ENCODE measurements at regions not wholly inside any gene's neighbourhood (a gene's known extent, or its start where the extent isn't known, plus 50 kb on each side); places are given as distances from the start of the nearest gene placed in this dataset.

DNA sequence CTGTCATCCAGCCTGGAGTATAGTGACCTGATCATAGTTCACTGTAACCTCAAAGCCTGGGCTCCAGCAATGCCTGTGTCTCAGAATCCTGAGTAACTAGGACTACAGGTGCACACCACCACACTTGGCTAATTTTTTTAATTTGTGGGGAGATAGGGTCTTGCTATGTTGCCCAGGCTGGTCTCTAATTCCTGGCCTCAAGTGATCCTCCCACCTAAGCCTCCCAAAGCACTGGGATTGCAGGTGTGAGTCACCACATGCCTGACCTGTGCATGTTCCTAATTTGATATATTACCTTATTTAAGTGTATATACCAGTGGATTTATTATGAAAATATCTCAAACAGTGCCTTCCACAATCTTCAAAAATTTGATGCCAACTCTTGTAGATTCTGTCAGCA, 123.6 kb upstream of the XIRP2 start:
- TF ChIP-seq, protein P1, sequence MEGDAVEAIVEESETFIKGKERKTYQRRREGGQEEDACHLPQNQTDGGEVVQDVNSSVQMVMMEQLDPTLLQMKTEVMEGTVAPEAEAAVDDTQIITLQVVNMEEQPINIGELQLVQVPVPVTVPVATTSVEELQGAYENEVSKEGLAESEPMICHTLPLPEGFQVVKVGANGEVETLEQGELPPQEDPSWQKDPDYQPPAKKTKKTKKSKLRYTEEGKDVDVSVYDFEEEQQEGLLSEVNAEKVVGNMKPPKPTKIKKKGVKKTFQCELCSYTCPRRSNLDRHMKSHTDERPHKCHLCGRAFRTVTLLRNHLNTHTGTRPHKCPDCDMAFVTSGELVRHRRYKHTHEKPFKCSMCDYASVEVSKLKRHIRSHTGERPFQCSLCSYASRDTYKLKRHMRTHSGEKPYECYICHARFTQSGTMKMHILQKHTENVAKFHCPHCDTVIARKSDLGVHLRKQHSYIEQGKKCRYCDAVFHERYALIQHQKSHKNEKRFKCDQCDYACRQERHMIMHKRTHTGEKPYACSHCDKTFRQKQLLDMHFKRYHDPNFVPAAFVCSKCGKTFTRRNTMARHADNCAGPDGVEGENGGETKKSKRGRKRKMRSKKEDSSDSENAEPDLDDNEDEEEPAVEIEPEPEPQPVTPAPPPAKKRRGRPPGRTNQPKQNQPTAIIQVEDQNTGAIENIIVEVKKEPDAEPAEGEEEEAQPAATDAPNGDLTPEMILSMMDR (optimal IDR thresholded peaks at IDR 0.05 in 1 of 3, IDR thresholded peaks at IDR 0.05 in 1 of 3, conservative IDR thresholded peaks at IDR 0.05 in 1 of 3; ENCODE audit: extremely low read depth in 1 of 3, insufficient read depth in 2 of 3, low read length in 3 of 3) = no peak
- TF ChIP-seq EZH2 (IDR thresholded peaks at IDR 0.05; ENCODE audit: low read length) = no peak
